H54 (cell line): ENCODE measurements at regions not wholly inside any gene's neighbourhood (a gene's known extent, or its start where the extent isn't known, plus 50 kb on each side); places are given as distances from the start of the nearest gene placed in this dataset.

ENCODE experiments used
- DNase-seq: peaks from one replicate; pipeline ENCODE4 v3.0.0; 2011; ENCODE audit warnings: low spot score, mixed read lengths; ENCODE audit not compliant: insufficient read length
- FAIRE-seq: peaks from 3 replicates; lab custom pipeline; 2011; peaks lifted over from hg19 to GRCh38; lab: Jason Lieb, UNC
- POLR2A ChIP-seq: IDR thresholded peaks from 2 replicates; pipeline ENCODE4 v1.6.1; 2011; ENCODE audit warnings: low read depth, mild to moderate bottlenecking, low read length

DNA sequence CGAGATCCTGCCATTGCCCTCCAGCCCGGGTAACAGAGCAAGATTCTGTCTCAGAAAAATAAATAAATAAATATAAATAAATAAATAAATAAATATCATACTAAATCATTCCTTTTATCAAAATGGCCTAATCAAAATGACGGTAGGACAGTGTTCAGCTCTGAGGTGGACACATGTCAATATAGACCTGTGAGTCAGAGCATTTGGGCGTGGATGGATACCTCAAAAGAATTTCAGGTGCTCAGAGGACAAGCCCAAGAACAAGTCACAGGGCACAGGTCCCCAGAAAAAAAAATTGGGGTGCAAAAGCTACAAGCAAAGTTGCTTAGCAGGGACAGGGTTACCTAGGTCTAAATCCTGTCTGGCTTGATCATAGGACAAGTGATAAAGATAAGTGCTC is 204.7 kb upstream of the HS3ST1 start:
- no peak for FAIRE-seq
- TF ChIP-seq POLR2A = no peak
- DNase-seq = no peak

DNA sequence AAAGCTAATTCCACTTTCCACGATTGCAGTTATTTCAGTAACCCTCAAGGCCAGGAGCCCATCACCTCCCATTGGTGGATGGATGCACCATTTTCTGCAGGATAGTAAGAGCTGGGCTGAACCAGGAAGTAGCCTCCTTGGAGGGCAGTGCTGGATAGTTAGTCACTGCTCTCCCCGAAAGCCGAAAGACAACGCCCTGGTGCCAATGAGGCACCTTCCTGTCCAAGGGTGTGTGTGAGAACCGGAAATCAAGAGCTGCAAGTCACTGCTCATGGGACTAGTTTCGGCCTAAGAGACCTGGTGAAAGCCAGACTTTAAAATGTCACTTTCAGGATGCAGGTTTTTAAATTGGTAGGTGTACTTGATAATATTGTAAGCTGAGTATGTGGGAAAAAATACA is 203.8 kb upstream of the HS3ST1 start:
- no peak for FAIRE-seq

GRCh38 chr4:11632025-11632424 is 203.3 kb upstream of the HS3ST1 start:
- DNase-seq (no peak), FAIRE-seq (no peak)
- no peak for TF ChIP-seq POLR2A

More for the DNA sequence above, 203.8 kb upstream of the HS3ST1 start:
- TF ChIP-seq POLR2A = no peak
- no peak for DNase-seq

DNA sequence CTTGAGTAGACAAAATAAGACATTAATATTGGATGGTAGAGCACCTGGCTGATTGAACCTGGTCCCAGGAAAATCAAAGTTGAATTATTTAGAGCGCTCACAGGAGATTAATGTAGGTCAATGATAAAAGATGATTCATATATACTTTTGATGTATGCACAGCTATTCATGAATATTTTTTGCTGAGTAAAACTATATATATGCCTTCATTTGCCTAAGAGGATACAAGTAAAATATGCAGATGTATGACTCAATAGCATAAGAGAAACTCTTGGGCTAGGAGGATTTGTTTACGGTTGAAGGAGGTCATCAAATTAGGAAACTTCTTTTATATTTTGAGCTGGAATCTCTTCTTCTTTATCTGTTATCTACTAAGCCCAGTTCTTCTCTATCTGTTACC is 202.7 kb upstream of the HS3ST1 start:
- no peak for DNase-seq
- no peak for FAIRE-seq

DNA sequence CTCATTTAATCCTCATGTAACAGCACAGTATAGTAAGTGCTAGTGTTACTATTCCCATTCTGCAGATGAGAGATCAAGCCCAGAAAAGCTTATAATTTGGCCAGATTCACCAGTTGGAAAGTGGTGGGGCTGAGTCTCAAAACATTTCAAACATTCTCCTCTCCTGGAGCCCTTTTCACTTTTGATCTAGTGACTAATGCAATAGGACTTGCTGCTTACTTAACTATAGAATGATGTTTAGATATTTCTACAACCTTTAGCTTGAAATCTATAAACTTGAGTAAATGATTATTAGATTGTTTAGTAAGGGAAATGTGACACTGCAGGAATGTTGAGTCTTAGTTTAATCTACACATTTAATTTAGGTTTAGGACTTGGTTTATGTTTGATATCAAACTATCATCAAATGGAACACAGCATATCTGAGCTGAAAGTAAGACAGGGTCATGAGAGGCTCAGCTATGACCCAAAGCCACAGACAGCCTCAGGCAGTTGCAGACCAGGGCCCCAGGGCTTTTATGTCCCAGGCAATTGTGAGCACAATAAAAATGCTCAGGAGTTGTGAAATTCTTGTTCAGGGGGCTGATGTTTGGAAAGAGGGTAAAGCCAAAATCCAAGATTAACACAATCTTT is 199.5 kb upstream of the HS3ST1 start:
- FAIRE-seq = peak; percentile 30
- TF ChIP-seq POLR2A = no peak
- DNase-seq = no peak

More for the DNA sequence above, 202.7 kb upstream of the HS3ST1 start:
- no peak for TF ChIP-seq POLR2A

DNA sequence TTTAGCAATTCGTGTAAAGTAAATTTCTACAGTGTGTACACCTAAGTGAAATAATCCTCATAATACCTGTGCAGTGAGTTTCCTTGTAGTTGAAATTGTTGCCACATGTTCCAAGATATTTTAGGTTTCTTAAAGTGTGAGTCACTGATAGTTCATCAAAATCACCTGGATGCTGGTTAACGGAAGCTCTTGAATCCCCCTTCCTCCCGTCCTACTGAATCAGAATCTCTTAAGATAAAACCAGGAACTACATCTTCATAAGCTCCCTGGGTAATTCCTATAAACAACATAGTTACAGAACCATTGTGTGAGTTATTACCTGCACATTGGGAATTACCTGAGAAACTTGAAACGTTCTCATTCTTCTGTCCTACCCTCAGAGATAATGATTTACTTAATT is 197.4 kb upstream of the HS3ST1 start:
- DNase-seq (no peak), FAIRE-seq (no peak)
- no peak for TF ChIP-seq POLR2A

GRCh38 chr4:11625211-11625610 is 196.5 kb upstream of the HS3ST1 start:
- TF ChIP-seq POLR2A = no peak
- DNase-seq (no peak), FAIRE-seq (no peak)

DNA sequence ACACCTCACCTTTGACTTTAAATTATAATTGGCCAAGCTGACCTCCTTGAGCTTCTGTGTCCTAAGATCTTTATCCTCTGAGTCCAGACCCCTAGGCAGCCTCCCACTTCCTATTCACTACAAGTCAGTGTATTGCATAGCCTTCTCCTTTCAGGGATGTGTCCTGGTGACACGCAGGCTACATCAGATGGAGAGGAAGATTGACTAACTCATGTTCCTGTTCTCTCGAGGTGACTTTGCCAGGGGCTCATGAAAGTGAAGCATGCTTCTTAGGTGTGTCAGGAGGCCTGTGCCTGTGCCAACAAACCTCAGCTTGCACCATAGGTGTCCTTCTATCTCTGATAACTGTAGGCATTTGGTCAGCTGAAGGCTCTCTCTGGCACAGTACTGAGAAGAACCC is 195.7 kb upstream of the HS3ST1 start:
- DNase-seq = no peak
- no peak for TF ChIP-seq POLR2A
- FAIRE-seq = no peak

DNA sequence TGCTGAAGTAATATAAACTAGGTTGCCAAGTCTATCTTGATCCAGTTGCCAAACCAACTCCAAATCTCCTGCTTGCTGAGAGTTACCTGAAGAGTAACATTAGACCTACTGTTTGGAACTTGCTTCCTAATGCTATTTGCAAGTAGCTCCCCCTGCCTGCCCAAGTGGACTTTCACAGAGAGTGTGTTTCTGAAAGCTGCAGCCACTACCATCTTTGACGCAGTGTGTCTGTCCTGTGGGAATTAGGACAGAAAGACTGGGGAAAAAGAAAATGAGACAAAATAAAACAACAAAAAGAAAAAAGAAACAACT is 195.0 kb upstream of the HS3ST1 start:
- no peak for TF ChIP-seq POLR2A
- FAIRE-seq = no peak
- DNase-seq = no peak

DNA sequence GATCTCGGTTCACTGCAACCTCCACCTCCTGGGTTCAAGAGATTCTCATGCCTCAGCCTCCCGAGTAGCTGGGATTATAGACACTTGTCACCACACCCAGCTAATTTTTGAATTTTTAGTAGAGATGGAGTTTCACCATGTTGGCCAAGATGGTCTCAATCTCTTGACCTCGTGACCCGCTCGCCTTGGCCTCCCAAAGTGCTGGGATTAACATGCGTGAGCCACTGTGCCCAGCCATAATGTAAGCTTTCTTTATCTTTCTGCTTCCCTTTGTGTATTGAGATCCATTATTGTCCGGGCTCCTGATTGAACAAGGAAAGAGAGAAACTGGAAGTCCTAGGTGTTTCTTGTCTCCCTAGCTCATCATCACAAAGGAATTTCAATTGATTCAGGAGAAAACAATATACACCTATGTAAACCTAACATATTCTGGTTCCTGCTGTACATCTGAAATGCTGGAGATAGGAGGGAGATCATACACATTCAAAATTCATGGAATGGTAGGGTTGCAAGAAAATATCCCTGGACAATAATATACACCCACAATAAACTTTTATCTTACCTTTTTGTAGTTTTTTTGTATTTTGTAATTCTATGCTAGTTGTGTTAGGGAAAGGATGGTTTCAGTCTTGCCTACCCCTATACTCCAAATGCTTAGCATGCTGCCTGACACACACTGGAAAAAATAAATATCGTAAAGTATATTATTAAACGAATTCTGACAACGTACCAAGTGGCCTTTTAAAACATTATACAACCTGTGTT is 194.4 kb upstream of the HS3ST1 start:
- no peak for FAIRE-seq
- no peak for DNase-seq
- no peak for TF ChIP-seq POLR2A

GRCh38 chr4:11620861-11621260 is 192.2 kb upstream of the HS3ST1 start:
- no peak for DNase-seq
- TF ChIP-seq POLR2A = no peak
- FAIRE-seq = no peak

- TF ChIP-seq POLR2A = no peak
- DNase-seq = no peak
- FAIRE-seq = no peak
Observed at GRCh38 chr4:11618666-11619282, 190.1 kb upstream of the HS3ST1 start.

DNA sequence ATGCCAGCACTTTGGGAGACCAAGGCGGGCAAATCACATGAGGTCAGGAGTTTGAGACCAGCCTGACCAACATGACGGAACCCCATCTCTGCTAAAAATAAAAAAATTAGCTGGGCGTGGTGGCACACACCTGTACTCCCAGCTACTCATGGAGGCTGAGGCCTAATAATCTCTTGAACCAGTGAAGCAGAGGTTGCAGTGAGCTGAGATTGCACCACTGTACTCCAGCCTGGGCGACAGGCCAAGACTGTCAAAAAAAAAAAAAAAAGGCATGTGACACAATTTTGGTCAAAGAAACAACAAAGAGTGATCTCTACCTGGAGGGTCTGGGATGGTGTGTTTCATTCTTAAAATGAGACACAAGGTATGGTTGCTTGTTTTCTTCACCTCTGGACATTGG is 188.2 kb upstream of the HS3ST1 start:
- TF ChIP-seq POLR2A = no peak
- FAIRE-seq = no peak
- no peak for DNase-seq

DNA sequence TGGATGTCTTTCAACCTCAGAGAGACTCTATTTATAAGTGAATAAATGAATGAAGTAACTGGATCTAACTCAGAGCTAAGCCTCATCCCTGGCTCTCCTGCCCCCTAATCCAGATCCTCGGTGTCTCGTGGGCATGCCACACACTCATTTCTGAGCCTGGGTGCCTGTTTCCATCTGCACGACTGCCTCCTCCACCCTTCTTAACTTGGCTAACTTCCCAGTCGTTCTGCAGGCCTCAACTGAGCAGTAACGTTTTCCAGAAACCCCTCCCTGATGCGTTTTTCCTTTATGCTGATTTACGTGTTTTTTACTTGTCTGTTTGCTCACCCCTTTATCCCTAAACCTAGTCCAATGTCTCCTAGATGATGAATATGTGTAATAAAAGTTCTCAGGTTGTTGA is 186.9 kb upstream of the HS3ST1 start:
- FAIRE-seq (no peak), DNase-seq (no peak)
- no peak for TF ChIP-seq POLR2A

GRCh38 chr4:11614426-11614825 is 185.7 kb upstream of the HS3ST1 start:
- no peak for TF ChIP-seq POLR2A
- no peak for DNase-seq
- peak; percentile 50 for FAIRE-seq
